PFSK-1 (cell line): ENCODE measurements at regions not wholly inside any gene's neighbourhood (a gene's known extent, or its start where the extent isn't known, plus 50 kb on each side); places are given as distances from the start of the nearest gene placed in this dataset.

Source experiments
- POLR2AphosphoS5 ChIP-seq: IDR thresholded peaks from 2 replicates; pipeline ENCODE4 v1.6.1; 2012; ENCODE audit warnings: low read depth, mild to moderate bottlenecking, control low read depth, low read length, moderate library complexity
- REST ChIP-seq, 2 experiments: IDR thresholded peaks; 2 replicates each; pipeline versions ENCODE4 v1.6.1 to v1.8.0; 2011 to 2012; ENCODE audit warnings: low read depth in 2 of 2, low read length in 2 of 2, control low read depth in 1 of 2, inconsistent platforms in 1 of 2, mild to moderate bottlenecking in 1 of 2, moderate library complexity in 1 of 2; ENCODE audit not compliant: insufficient read depth in 1 of 2
- SIN3A ChIP-seq: IDR thresholded peaks from 2 replicates; pipeline ENCODE4 v1.6.1; 2012; ENCODE audit warnings: mild to moderate bottlenecking, low read length, moderate library complexity, borderline replicate concordance; ENCODE audit not compliant: insufficient read depth
- TAF1 ChIP-seq: IDR thresholded peaks from 2 replicates; pipeline ENCODE4 v1.6.1; 2012; ENCODE audit warnings: low read length, control low read depth, borderline replicate concordance; ENCODE audit not compliant: insufficient read depth

GRCh38 chr11:70535191-70535971, 137.1 kb downstream of the CTTN start:
- TF ChIP-seq POLR2AphosphoS5 (no peak), REST (IDR thresholded peaks at IDR 0.05; ENCODE audit: insufficient read depth in 1 of 2, low read depth in 2 of 2, low read length in 2 of 2) (no peak), SIN3A (no peak), TAF1 (no peak)
